HG02571 (cell line): ENCODE measurements at regions not wholly inside any gene's neighbourhood (a gene's known extent, or its start where the extent isn't known, plus 50 kb on each side); places are given as distances from the start of the nearest gene placed in this dataset.

ENCODE experiments used
- ATAC-seq: cut with Tn5 transposase; IDR thresholded peaks from one replicate; pipeline ENCODE4 v1.9.1; 2021; ENCODE audit warnings: mild to moderate bottlenecking, moderate library complexity; ENCODE audit not compliant: unreplicated experiment

- no peak for ATAC-seq
Measured at GRCh38 chr1:173128742-173129141, 78.0 kb upstream of the TNFSF18 start.

GRCh38 chr1:173127369-173128307, 76.9 kb upstream of the TNFSF18 start:
- no peak for ATAC-seq

- no peak for ATAC-seq
Measured at GRCh38 chr1:173126421-173126820, 75.7 kb upstream of the TNFSF18 start.

- no peak for ATAC-seq
Measured at GRCh38 chr1:173122958-173123852, 72.5 kb upstream of the TNFSF18 start.

GRCh38 chr1:173122344-173122935, 71.7 kb upstream of the TNFSF18 start:
- no peak for ATAC-seq

GRCh38 chr1:173118404-173118803, 67.7 kb upstream of the TNFSF18 start:
- ATAC-seq, result no peak

GRCh38 chr1:173117761-173118160, 67.0 kb upstream of the TNFSF18 start:
- ATAC-seq, result no peak

GRCh38 chr1:173117108-173117633, 66.4 kb upstream of the TNFSF18 start:
- ATAC-seq, result no peak

- ATAC-seq, result no peak
Measured at GRCh38 chr1:173114346-173114745, 63.6 kb upstream of the TNFSF18 start.

- no peak for ATAC-seq
Measured at GRCh38 chr1:173113015-173113741, 62.4 kb upstream of the TNFSF18 start.

GRCh38 chr1:173112129-173112528, 61.4 kb upstream of the TNFSF18 start:
- peak; percentile 95 for ATAC-seq

- ATAC-seq, result no peak
Measured at GRCh38 chr1:173107696-173108095, 57.0 kb upstream of the TNFSF18 start.

GRCh38 chr1:173103006-173103405, 52.3 kb upstream of the TNFSF18 start:
- ATAC-seq, result no peak

GRCh38 chr1:173101589-173101988, 50.8 kb upstream of the TNFSF18 start:
- no peak for ATAC-seq

GRCh38 chr1:173100476-173101107, 49.9 kb upstream of the TNFSF18 start:
- ATAC-seq, result no peak
